Hepatocyte (in vitro differentiated cells): ENCODE measurements at regions not wholly inside any gene's neighbourhood (a gene's known extent, or its start where the extent isn't known, plus 50 kb on each side); places are given as distances from the start of the nearest gene placed in this dataset.
A peak's percentile ranks its signal among the peaks of the same experiment; 100 is the strongest.

ENCODE experiments used
- DNase-seq: peaks from one replicate; pipeline ENCODE4 v3.0.0-alpha.2; 2016; ENCODE audit warnings: low spot score
- H2AFZ ChIP-seq: fragments of 200-600 bp; sonication (generic); 2 replicates; pipeline ENCODE4 v1.6.0; 2016; ENCODE audit warnings: antibody characterized with exemption, mild to moderate bottlenecking
- H3K27ac ChIP-seq: fragments of 200-600 bp; sonication (generic); 2 replicates; pipeline ENCODE4 v1.5.1; 2016; ENCODE audit warnings: mild to moderate bottlenecking
- H3K27me3 ChIP-seq: fragments of 200-600 bp; sonication (generic); 2 replicates; pipeline ENCODE4 v1.6.1; 2016
- H3K36me3 ChIP-seq: fragments of 200-600 bp; sonication (generic); replicated peaks from 2 replicates; pipeline ENCODE4 v1.5.1; 2016; ENCODE audit warnings: low read depth; ENCODE audit not compliant: insufficient read depth
- H3K4me1 ChIP-seq: fragments of 200-600 bp; sonication (generic); 2 replicates; pipeline ENCODE4 v1.5.1; 2016; ENCODE audit warnings: mild to moderate bottlenecking, moderate library complexity; ENCODE audit not compliant: insufficient read depth
- H3K4me2 ChIP-seq: fragments of 200-600 bp; sonication (generic); 2 replicates; pipeline ENCODE4 v1.6.0; 2016
- H3K4me3 ChIP-seq: fragments of 200-600 bp; sonication (generic); 2 replicates; pipeline ENCODE4 v1.5.1; 2016; ENCODE audit warnings: mild to moderate bottlenecking
- H3K79me2 ChIP-seq: fragments of 200-600 bp; sonication (generic); 2 replicates; pipeline ENCODE4 v1.6.0; 2017; ENCODE audit warnings: mild to moderate bottlenecking
- H3K9me2 ChIP-seq: fragments of 200-600 bp; sonication (generic); replicated peaks from 2 replicates; pipeline ENCODE4 v1.6.0; 2017; ENCODE audit warnings: mild to moderate bottlenecking; ENCODE audit not compliant: insufficient read depth
- H3K9me3 ChIP-seq: fragments of 200-600 bp; sonication (generic); 2 replicates; pipeline ENCODE4 v1.5.1; 2016; ENCODE audit warnings: low read depth, mild to moderate bottlenecking
- H4K20me1 ChIP-seq: fragments of 200-600 bp; sonication (generic); 2 replicates; pipeline ENCODE4 v1.6.0; 2016; ENCODE audit warnings: mild to moderate bottlenecking; ENCODE audit not compliant: insufficient read depth, poor library complexity, severe bottlenecking
- EZH2 ChIP-seq: fragments of 200-600 bp; sonication (generic); IDR thresholded peaks from 2 replicates; pipeline ENCODE4 v1.6.1; 2016; ENCODE audit warnings: antibody characterized with exemption, mild to moderate bottlenecking, borderline replicate concordance
- EZH2phosphoT487 ChIP-seq: fragments of 200-600 bp; sonication (generic); IDR thresholded peaks from one replicate; pipeline ENCODE4 v1.6.1; 2018; ENCODE audit warnings: antibody characterized with exemption, mild to moderate bottlenecking, low read depth, moderate library complexity; ENCODE audit not compliant: unreplicated experiment, severe bottlenecking
- WGBS: methylation state at CpG from one replicate; pipeline ENCODE4 v1.1.6; 2016; ENCODE audit warnings: low lambda C conversion rate; ENCODE audit errors: missing lambda C conversion rate; 5-methylcytosine and 5-hydroxymethylcytosine counted together
- TF ChIP-seq, protein P1 (sequence below): fragments of 200-600 bp; sonication (generic); IDR thresholded peaks from 2 replicates; pipeline ENCODE4 v1.5.1; 2016; ENCODE audit warnings: antibody characterized with exemption, mild to moderate bottlenecking; ENCODE audit not compliant: poor library complexity

DNA sequence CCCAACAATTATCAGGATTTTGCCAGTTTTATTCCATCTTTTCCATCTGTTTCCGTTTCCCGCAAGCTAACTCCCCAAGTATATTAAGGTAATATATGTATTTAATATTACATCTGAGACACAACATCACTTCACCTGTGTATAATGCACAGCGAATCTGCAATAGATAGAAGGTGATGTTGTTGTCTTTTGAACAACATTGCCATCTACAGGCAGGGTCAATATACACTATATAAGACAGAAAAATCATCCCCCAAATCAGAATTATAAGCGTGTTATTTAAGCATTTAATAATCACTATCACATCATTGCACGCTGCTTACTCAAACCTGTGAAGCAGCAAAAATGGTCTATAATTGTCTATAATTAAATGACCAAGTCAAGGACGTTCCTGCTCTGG lies 1115.5 kb downstream of the NLGN4X start:
- no peaks in the 10 kb centered on the region for H3K9me3 ChIP-seq
- H2AFZ ChIP-seq, result no peak overlapping the region
- H4K20me1 ChIP-seq, result no peaks in the 10 kb centered on the region
- DNase-seq, result peak; percentile 42
- H3K4me1 ChIP-seq, result no peaks in the 10 kb centered on the region
- no peak overlapping the region for H3K4me3 ChIP-seq
- H3K4me2 ChIP-seq, result no peak overlapping the region
- no peaks in the 10 kb centered on the region for H3K27me3 ChIP-seq
- H3K27ac ChIP-seq, result no peak overlapping the region
- no peaks in the 10 kb centered on the region for H3K36me3 ChIP-seq
- H3K79me2 ChIP-seq, result no peaks in the 10 kb centered on the region
- H3K9me2 ChIP-seq, result no peaks in the 10 kb centered on the region
- no peak for TF ChIP-seq EZH2phosphoT487
- TF ChIP-seq, protein P1, sequence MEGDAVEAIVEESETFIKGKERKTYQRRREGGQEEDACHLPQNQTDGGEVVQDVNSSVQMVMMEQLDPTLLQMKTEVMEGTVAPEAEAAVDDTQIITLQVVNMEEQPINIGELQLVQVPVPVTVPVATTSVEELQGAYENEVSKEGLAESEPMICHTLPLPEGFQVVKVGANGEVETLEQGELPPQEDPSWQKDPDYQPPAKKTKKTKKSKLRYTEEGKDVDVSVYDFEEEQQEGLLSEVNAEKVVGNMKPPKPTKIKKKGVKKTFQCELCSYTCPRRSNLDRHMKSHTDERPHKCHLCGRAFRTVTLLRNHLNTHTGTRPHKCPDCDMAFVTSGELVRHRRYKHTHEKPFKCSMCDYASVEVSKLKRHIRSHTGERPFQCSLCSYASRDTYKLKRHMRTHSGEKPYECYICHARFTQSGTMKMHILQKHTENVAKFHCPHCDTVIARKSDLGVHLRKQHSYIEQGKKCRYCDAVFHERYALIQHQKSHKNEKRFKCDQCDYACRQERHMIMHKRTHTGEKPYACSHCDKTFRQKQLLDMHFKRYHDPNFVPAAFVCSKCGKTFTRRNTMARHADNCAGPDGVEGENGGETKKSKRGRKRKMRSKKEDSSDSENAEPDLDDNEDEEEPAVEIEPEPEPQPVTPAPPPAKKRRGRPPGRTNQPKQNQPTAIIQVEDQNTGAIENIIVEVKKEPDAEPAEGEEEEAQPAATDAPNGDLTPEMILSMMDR, result peak; percentile 57
- 63% methylated on average over 6 of the region's 6 CpGs for WGBS

DNA sequence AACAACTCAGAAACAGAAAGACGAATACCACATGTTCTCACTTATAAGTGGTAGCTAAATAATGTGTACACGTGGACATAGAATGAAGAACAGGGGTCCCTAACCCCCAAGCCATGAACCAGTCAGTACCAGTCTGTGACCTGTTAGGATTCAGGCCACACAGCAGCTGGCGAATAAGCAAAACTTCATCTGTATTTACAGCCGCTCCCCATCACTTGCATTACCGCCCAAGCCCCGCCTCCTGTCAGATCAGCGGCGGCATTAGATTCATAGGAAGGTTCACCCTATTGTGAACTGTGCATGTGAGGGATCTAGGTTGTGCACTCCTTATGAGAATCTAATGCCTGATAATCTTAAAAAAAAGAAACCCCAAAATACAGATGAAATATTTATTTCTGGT lies 1128.7 kb downstream of the NLGN4X start:
- H3K9me2 ChIP-seq, result no peaks in the 10 kb centered on the region
- TF ChIP-seq, protein P1, result no peak
- H3K27me3 ChIP-seq, result no peaks in the 10 kb centered on the region
- no peak overlapping the region for H2AFZ ChIP-seq
- H4K20me1 ChIP-seq, result no peaks in the 10 kb centered on the region
- no peak for DNase-seq
- H3K27ac ChIP-seq, result no peak overlapping the region
- no peaks in the 10 kb centered on the region for H3K4me1 ChIP-seq
- H3K4me2 ChIP-seq, result no peak overlapping the region
- no peaks in the 10 kb centered on the region for H3K9me3 ChIP-seq
- H3K4me3 ChIP-seq, result no peak overlapping the region
- 95% methylated on average over 8 of the region's 8 CpGs for WGBS
- H3K36me3 ChIP-seq, result no peaks in the 10 kb centered on the region
- H3K79me2 ChIP-seq, result no peaks in the 10 kb centered on the region

DNA sequence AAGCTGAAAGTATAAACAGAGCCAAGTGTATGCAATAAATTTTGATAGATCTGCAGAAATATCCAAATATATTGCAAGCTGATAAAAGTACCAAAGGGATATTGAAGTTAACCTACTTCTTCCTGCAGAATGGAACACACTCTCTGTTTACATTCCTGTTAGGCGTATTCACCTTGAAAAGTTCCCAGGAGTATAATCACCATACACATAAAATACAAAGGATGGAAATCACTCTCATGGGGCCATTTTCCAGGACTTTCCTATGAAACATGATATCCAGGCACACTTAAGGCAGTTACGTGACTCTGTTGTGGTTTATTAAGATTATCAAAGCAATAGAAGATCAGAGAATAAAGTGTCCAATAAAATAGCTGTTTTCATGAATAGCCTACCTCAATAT lies 1142.3 kb downstream of the NLGN4X start:
- H3K9me3 ChIP-seq, result no peaks in the 10 kb centered on the region
- no peaks in the 10 kb centered on the region for H3K9me2 ChIP-seq
- H3K27me3 ChIP-seq, result no peaks in the 10 kb centered on the region
- WGBS, result 39% methylated on average over 2 of the region's 2 CpGs
- no peak for DNase-seq
- H3K4me3 ChIP-seq, result no peak overlapping the region
- no peak overlapping the region for H3K4me2 ChIP-seq
- no peaks in the 10 kb centered on the region for H3K4me1 ChIP-seq
- H3K36me3 ChIP-seq, result no peaks in the 10 kb centered on the region
- H3K27ac ChIP-seq, result no peak overlapping the region
- no peaks in the 10 kb centered on the region for H3K79me2 ChIP-seq
- H4K20me1 ChIP-seq, result no peaks in the 10 kb centered on the region
- TF ChIP-seq EZH2phosphoT487 (no peak), EZH2 (no peak)
- TF ChIP-seq, protein P1, result no peak
- no peak overlapping the region for H2AFZ ChIP-seq

DNA sequence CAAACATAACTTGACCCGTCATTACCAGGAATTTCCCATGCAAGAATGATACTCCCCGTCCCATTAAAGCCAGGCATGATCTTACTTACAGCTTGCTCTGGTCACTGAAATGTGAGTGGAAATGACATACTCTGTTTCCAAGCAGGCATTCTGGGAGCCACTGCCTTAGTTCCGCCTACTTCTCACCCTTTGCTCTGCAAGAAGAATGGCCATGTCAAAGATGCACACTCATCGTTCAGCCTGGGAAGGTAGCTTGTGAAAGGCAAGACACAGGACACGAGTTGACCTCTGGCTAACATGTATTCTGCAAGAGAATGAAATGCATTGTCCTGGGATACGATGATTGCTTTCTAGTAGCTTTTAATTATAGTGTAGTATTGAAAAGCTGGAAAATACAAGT lies 1144.4 kb downstream of the NLGN4X start:
- H3K4me1 ChIP-seq, result no peaks in the 10 kb centered on the region
- no peaks in the 10 kb centered on the region for H4K20me1 ChIP-seq
- no peaks in the 10 kb centered on the region for H3K9me3 ChIP-seq
- no peaks in the 10 kb centered on the region for H3K27me3 ChIP-seq
- H3K36me3 ChIP-seq, result no peaks in the 10 kb centered on the region
- no peaks in the 10 kb centered on the region for H3K9me2 ChIP-seq
- 83% methylated on average over 6 of the region's 6 CpGs for WGBS
- no peak overlapping the region for H3K27ac ChIP-seq
- H3K4me3 ChIP-seq, result no peak overlapping the region
- no peaks in the 10 kb centered on the region for H3K79me2 ChIP-seq
- DNase-seq, result no peak
- no peak overlapping the region for H3K4me2 ChIP-seq
- TF ChIP-seq, protein P1, result no peak
- TF ChIP-seq EZH2 (no peak), EZH2phosphoT487 (no peak)
- no peak overlapping the region for H2AFZ ChIP-seq
